Hepatocyte (in vitro differentiated cells): ENCODE measurements at regions not wholly inside any gene's neighbourhood (a gene's known extent, or its start where the extent isn't known, plus 50 kb on each side); places are given as distances from the start of the nearest gene placed in this dataset.

Experiments used
- EZH2 ChIP-seq: fragments of 200-600 bp; sonication (generic); IDR thresholded peaks from 2 replicates; pipeline ENCODE4 v1.6.1; 2016; ENCODE audit warnings: antibody characterized with exemption, mild to moderate bottlenecking, borderline replicate concordance
- EZH2phosphoT487 ChIP-seq: fragments of 200-600 bp; sonication (generic); IDR thresholded peaks from one replicate; pipeline ENCODE4 v1.6.1; 2018; ENCODE audit warnings: antibody characterized with exemption, mild to moderate bottlenecking, low read depth, moderate library complexity; ENCODE audit not compliant: unreplicated experiment, severe bottlenecking
- TF ChIP-seq, protein P1 (sequence below): fragments of 200-600 bp; sonication (generic); IDR thresholded peaks from 2 replicates; pipeline ENCODE4 v1.5.1; 2016; ENCODE audit warnings: antibody characterized with exemption, mild to moderate bottlenecking; ENCODE audit not compliant: poor library complexity

DNA sequence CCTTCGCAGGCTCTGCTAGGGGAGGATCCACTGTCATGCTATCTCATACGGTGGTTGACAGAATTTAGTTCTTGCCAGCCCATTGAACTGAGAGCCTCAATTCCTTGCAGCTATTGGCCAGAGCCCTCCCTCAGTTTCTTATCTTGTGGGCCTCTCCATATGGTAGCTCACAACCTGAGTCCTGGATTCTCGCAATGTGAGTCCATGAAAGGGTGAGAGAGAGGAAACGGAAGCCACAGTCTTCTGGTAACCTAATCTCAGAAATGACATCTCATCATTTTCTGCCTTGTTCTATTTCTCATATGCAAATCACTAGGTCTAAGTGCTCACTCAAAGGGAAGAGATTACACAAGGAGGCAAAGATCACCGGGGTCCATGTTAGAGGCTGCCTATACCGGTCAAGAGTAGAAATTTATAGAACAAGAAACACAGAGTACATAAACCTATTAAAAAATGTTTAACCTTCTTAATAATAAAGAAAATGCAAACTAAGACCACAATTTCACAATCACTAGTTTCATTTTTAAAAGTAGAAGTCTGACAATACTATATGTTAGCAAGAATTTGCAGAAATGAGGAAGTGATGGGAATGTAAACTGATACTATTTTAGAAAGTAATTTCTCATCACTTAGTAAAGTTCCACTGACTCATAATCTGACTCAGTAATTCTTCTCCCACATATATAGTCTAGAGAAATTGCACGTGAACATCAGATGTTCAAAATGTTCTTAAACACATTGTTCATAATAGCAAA is 378.4 kb upstream of the AGTR1 start:
- TF ChIP-seq, protein P1, sequence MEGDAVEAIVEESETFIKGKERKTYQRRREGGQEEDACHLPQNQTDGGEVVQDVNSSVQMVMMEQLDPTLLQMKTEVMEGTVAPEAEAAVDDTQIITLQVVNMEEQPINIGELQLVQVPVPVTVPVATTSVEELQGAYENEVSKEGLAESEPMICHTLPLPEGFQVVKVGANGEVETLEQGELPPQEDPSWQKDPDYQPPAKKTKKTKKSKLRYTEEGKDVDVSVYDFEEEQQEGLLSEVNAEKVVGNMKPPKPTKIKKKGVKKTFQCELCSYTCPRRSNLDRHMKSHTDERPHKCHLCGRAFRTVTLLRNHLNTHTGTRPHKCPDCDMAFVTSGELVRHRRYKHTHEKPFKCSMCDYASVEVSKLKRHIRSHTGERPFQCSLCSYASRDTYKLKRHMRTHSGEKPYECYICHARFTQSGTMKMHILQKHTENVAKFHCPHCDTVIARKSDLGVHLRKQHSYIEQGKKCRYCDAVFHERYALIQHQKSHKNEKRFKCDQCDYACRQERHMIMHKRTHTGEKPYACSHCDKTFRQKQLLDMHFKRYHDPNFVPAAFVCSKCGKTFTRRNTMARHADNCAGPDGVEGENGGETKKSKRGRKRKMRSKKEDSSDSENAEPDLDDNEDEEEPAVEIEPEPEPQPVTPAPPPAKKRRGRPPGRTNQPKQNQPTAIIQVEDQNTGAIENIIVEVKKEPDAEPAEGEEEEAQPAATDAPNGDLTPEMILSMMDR, result no peak
- TF ChIP-seq EZH2, result no peak
- no peak for TF ChIP-seq EZH2phosphoT487
